GM18499 (cell line): ENCODE measurements at regions not wholly inside any gene's neighbourhood (a gene's known extent, or its start where the extent isn't known, plus 50 kb on each side); places are given as distances from the start of the nearest gene placed in this dataset.

ENCODE experiments used
- ATAC-seq: cut with Tn5 transposase; IDR thresholded peaks from one replicate; pipeline ENCODE4 v1.9.1; 2021; ENCODE audit warnings: moderate number of reproducible peaks; ENCODE audit not compliant: insufficient read depth, unreplicated experiment

DNA sequence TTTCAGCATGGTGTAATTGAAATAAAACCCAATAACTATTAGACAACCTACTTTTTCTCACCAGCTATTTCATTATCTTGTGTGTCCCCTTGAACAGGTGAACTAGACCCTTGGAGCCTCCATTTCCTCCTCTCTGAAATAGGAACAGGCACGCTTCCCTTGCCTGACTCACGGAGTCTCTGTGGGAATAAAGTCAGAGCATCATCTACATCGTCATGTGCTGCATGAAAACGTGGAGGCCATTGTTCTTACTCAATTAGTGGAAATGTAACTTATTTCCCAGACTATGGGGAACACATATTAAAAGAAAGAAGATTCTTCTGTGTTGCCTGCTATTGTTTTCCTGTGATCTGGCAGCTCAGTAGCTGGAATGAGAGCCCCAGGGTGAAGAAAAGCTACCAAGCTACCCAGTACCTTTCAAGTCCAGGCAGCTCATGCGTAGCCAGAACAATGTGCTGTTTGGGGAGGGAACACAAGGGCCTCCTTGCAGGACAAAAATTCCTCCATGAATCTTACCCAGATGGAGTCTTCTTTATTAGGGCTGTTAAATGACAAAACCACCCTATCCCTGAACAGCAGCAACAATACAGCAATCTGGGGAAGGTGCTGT is 59.8 kb downstream of the SOX11 start:
- no peak for ATAC-seq

DNA sequence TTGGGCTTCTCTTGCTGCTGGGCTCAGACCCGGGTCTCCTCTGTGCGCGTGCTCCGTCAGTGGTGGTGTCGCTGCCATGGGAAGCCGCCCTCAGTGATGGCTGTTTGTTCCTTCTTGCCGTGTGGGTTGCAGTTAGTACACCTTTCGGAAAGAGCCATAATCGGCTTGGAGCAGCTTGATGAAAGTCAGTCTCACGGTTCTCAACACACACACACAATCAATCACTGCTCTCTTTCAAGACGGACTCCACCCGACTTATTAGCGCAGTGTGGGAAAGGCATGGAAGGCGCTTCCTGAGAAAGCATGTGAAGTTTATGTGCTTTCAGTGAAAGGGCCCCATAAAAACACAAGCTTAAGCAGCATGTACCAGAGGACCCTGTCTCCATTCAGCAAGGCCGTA is 64.1 kb downstream of the SOX11 start:
- ATAC-seq: no peak

GRCh38 chr2:5758346-5758745 is 66.2 kb downstream of the SOX11 start:
- ATAC-seq: no peak

DNA sequence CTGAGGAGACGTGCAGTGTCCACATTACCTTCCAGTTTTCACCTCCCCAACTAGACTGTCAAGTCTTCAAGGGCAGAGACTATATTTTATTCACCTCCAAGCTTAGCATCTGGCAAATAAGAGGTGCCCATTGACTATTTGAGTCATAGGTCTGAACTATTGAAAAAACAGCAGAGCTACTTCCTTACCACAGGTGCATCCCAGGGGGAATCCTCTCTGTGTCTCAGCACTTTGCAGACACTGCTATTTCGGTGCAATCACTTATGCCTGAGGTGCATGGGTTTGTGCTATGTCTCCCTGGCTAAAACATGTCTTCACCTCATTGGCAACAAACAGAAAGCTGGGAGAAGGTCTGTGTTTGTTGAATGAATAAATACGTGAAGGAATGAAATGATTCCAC is 67.8 kb downstream of the SOX11 start:
- no peak for ATAC-seq

DNA sequence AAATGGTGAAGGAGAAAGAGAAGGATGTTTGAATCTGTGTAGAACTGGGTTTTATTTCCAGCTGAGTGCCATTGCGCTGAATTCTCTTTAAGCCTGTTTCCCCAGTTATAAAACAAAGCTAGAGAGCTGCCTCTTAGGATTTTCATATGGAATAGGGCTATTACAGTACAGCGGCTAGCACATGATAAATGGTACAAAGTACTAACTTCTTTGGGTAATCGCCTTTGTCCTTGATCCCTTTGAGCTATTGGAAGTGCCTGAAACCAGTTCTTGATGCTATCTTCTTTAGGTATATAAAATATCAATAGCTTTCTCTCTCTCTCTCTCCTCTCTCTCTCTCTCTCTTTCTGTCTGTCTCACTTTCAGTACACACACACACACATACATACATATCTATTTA is 71.3 kb downstream of the SOX11 start:
- ATAC-seq: no peak

DNA sequence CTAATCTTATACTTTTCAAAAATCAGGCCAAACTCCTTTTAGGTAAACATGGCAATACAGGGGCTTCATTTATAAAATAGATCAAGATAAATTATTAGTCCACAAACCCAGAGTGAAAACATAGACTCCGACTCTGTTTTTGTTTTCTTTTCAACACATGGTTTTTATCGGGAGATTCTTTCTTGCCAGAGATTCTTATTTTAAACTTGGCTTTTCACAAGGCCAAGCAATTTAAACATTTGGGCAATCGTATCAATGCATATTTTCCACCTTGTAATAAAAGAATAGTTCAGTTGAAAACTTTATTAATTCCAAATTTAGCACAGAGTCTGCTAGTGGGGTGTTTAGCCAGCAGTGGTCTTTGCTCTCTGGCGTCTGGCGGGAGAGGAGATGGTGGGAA is 71.9 kb downstream of the SOX11 start:
- no peak for ATAC-seq

DNA sequence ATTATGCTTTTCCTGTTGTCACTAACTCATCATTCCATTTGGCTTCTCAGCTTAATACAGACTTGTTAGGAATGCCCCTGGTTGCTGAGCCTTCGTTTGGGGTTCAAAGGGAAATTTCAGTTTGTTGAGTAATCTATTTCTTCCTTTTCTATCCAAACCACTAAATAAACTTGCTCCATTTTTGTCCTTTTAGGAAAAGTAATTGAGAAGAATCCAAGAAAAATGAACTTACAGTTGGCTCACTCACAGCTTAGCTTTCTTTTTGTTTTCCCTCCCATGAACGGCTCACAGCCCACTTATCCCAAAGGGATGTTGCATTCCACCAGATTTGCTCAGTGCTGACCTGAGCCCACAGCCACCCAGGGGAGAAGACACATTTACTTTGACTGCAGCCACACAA is 73.9 kb downstream of the SOX11 start:
- no peak for ATAC-seq

DNA sequence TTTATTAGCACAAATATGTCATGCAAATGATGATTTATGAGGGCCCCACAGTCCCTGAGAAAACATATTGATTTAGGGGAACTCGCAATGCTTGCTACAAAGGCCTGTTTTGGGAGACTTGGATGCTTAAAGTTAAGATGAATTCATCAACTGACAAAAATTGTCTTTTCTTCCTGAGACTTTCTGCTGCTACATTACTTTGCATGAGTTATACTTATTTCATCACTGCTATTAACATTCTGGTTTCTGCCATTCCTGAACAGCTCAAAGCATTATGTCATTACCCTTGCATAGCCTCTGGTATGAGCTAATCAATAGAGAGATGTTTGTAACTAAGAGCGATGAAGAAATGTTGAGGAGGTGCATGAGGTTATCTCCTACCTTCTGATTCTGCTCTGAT is 74.4 kb downstream of the SOX11 start:
- no peak for ATAC-seq

DNA sequence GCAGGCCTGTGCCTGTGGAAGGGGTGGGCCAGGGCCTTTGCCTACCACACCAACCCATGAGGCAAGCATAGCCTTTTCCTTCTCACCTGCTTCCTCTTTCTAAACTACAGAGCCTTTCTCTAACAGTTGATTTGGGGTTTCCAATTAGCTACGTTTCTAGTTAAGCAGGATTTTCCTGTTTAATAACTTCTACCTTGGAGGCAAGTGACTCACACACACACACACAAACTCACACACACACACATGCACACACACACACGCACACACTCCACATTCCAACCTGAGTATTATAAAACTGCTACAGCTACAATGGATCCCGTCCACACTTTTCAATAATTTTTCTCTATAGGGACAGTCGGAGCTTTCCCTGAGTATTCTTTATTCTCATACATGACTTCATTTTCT is 84.9 kb downstream of the SOX11 start:
- no peak for ATAC-seq

DNA sequence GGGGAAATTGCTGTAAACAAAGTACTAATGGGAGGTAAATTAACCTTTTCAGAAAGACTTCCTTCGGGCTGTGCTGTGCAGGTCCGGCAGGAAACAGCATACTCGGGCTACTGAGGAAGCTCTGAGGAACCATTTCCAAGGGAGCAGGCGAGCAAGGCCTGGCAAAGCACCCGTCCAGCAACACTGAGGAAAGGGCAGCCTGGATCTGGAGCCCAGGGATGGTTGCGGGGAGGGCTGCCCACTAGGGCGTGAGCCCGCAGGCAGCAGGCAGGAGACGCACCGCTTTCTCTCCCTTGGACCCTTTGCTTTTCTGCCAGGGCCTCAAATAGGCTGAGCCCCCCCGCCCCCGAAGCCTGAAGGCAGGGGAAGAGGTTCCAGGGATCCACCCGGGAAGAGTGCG is 89.5 kb downstream of the SOX11 start:
- ATAC-seq: no peak

DNA sequence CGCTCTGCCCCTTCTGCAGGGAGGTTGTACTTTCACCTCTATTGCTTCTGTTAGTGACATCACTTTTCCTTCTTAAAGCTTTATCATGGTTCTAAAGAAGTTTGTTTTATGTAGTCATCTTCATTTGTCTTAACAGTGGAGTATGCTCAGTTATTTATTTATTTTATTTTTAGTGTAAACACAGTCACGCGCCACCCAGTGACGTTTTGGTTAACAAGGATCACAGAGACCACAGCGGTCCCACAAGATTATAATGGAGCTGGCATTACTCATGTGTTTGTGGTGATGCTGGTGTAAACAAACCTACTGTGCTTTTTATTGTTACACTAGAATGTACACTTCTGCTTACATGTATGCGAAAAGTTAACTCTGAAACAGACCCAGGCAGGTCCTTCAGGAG is 89.9 kb downstream of the SOX11 start:
- ATAC-seq: no peak

- ATAC-seq: no peak
Measured at GRCh38 chr2:5788447-5788846, 96.3 kb downstream of the SOX11 start.

GRCh38 chr2:5791371-5791770 is 99.2 kb downstream of the SOX11 start:
- no peak for ATAC-seq

DNA sequence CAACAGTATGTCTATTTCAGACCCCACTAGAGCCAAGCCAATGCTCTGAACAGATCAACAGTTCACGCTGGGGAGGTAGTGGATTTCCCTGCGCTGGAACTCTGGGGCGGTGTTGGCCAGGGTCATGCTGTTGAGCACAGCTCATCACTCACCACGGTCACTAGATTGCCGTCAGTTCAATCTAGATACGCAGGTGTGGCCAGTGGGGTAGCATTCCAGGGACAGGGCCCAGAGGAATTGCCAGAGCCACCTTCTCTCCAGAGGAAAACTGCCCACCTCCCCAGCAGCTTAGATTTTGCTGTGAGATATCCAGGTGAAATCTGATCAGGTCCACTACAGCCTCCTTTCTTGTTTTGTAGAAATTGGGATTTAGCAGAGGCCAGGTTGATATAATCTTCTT is 101.8 kb downstream of the SOX11 start:
- no peak for ATAC-seq

- ATAC-seq: no peak
Measured at GRCh38 chr2:5798084-5798483, 105.9 kb downstream of the SOX11 start.

- no peak for ATAC-seq
Measured at GRCh38 chr2:5799348-5799747, 107.2 kb downstream of the SOX11 start.

- no peak for ATAC-seq
Measured at GRCh38 chr2:5803547-5803946, 111.4 kb downstream of the SOX11 start.

- no peak for ATAC-seq
Measured at GRCh38 chr2:5818961-5819600, 126.9 kb downstream of the SOX11 start.

GRCh38 chr2:5824126-5824525 is 131.9 kb downstream of the SOX11 start:
- ATAC-seq: no peak

DNA sequence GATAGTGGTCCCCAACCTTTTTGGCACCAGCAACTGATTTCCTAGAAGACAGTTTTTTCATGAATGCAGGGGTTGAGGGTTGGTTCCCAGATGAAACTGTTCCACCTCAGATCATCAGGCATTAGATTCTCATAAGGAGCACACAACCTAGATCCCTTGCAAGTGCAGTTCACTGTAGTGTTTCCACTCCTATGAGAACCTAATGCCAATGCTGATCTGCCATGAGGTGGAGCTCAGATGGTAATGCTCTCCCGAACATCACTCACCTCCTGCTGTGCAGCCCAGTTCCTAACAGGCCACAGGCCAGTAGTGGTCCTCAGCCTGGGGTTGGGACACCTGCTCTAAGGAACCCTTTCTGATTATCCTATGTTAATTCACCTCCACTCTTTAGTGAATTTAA is 133.5 kb downstream of the SOX11 start:
- ATAC-seq: no peak

- ATAC-seq: no peak
Measured at GRCh38 chr2:5826979-5827655, 134.9 kb downstream of the SOX11 start.

GRCh38 chr2:5834501-5834900 is 142.3 kb downstream of the SOX11 start:
- ATAC-seq: no peak
